ENCODE measurements at regions not wholly inside any gene's neighbourhood (a gene's known extent, or its start where the extent isn't known, plus 50 kb on each side); places are given as distances from the start of the nearest gene placed in this dataset.

GRCh38 chr3:117518364-117518763 is 808.8 kb downstream of the TUSC7 start:
- TF ChIP-seq POLR2A (IDR thresholded peaks at IDR 0.05), result no peak
- no peak for TF ChIP-seq CTCF (IDR thresholded peaks at IDR 0.05)
- 71 to 81% methylated on average over 4 of the region's 4 CpGs for WGBS, 2 donors
- no peak overlapping the region for H3K4me3 ChIP-seq (ENCODE audit: low read depth, poor library complexity, severe bottlenecking)
- DNase-seq (ENCODE audit: low spot score in 2 of 2), result no peak
- intact Hi-C loops (cut with DNase I; ENCODE audit: low total_unique reads), result no loop called here

- WGBS, 2 donors, result 41 to 76% methylated on average over 1 of the region's 1 CpG
- intact Hi-C loops (cut with DNase I; ENCODE audit: low total_unique reads), result no loop called here
Measured at GRCh38 chr3:117519776-117520175, 810.2 kb downstream of the TUSC7 start.

GRCh38 chr3:117520582-117520981 is 811.0 kb downstream of the TUSC7 start:
- 83 to 90% methylated on average over 4 of the region's 4 CpGs for WGBS, 2 donors
- intact Hi-C loops (cut with DNase I; ENCODE audit: low total_unique reads), result no loop called here
- no peak overlapping the region for H3K4me3 ChIP-seq (ENCODE audit: low read depth, poor library complexity, severe bottlenecking)
- TF ChIP-seq CTCF (IDR thresholded peaks at IDR 0.05) (no peak), POLR2A (IDR thresholded peaks at IDR 0.05) (no peak)
- DNase-seq (ENCODE audit: low spot score in 2 of 2), result no peak

More at GRCh38 chr3:117519776-117520175, 810.2 kb downstream of the TUSC7 start:
- no peak for DNase-seq (ENCODE audit: low spot score in 2 of 2)
- H3K4me3 ChIP-seq (ENCODE audit: low read depth, poor library complexity, severe bottlenecking), result no peak overlapping the region
- TF ChIP-seq CTCF (IDR thresholded peaks at IDR 0.05) (no peak), POLR2A (IDR thresholded peaks at IDR 0.05) (no peak)

GRCh38 chr3:117523418-117523817 is 813.8 kb downstream of the TUSC7 start:
- intact Hi-C loops (cut with DNase I; ENCODE audit: low total_unique reads), result no loop called here

GRCh38 chr3:117524890-117525289 is 815.3 kb downstream of the TUSC7 start:
- no peak overlapping the region for H3K4me3 ChIP-seq (ENCODE audit: low read depth, poor library complexity, severe bottlenecking)
- DNase-seq (ENCODE audit: low spot score in 2 of 2), result no peak
- 75 to 78% methylated on average over 4 of the region's 4 CpGs for WGBS, 2 donors
- no peak for TF ChIP-seq CTCF (IDR thresholded peaks at IDR 0.05)
- no peak for TF ChIP-seq POLR2A (IDR thresholded peaks at IDR 0.05)
- intact Hi-C loops (cut with DNase I; ENCODE audit: low total_unique reads), result no loop called here

More at GRCh38 chr3:117523418-117523817, 813.8 kb downstream of the TUSC7 start:
- H3K4me3 ChIP-seq (ENCODE audit: low read depth, poor library complexity, severe bottlenecking), result no peak overlapping the region
- TF ChIP-seq POLR2A (IDR thresholded peaks at IDR 0.05) (no peak), CTCF (IDR thresholded peaks at IDR 0.05) (no peak)
- no peak for DNase-seq (ENCODE audit: low spot score in 2 of 2)
- WGBS, 2 donors, result 89% methylated on average over 5 of the region's 5 CpGs

- H3K4me3 ChIP-seq (ENCODE audit: low read depth, poor library complexity, severe bottlenecking), result no peak overlapping the region
- intact Hi-C loops (cut with DNase I; ENCODE audit: low total_unique reads), result no loop called here
- no peak for DNase-seq (ENCODE audit: low spot score in 2 of 2)
- TF ChIP-seq POLR2A (IDR thresholded peaks at IDR 0.05), result no peak
- TF ChIP-seq CTCF (IDR thresholded peaks at IDR 0.05), result no peak
- WGBS, 2 donors, result 57 to 62% methylated on average over 3 of the region's 3 CpGs
Measured at GRCh38 chr3:117526470-117527079, 817.0 kb downstream of the TUSC7 start.

Data from lower leg skin (tissue), 4 donors.